ENCODE measurements at regions not wholly inside any gene's neighbourhood (a gene's known extent, or its start where the extent isn't known, plus 50 kb on each side); places are given as distances from the start of the nearest gene placed in this dataset.

- TF ChIP-seq POLR2A (IDR thresholded peaks at IDR 0.05; ENCODE audit: low read length) = no peak
- no peak for TF ChIP-seq GATA1 (IDR thresholded peaks at IDR 0.05; ENCODE audit: low read depth, low read length)
These were observed 506.0 kb upstream of the CDH2 start for GRCh38 chr18:28682912-28683311.

Measured in erythroblast (primary cell).